ENCODE measurements at regions not wholly inside any gene's neighbourhood (a gene's known extent, or its start where the extent isn't known, plus 50 kb on each side); places are given as distances from the start of the nearest gene placed in this dataset.

DNA sequence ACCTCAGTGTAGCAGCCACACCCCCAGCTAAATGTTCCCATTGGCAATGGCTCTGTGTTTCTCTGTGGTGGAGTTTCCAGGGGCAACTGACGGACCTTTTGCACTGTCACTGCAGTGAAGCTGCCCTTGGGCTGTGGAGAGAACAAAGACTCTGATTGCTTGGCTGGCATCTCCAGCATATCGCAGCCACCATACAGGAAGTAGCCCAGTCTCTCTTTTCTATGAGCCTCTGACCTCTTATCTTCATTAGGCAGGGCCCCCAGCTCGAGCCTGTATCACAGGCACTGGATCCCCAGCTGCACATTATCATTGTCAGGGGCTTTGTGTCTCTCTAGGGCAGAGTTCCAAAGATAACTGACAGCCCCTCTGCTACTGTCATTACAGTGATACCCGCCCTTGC, 483.5 kb downstream of the ARAP2 start:
- DNase-seq: no peak

DNA sequence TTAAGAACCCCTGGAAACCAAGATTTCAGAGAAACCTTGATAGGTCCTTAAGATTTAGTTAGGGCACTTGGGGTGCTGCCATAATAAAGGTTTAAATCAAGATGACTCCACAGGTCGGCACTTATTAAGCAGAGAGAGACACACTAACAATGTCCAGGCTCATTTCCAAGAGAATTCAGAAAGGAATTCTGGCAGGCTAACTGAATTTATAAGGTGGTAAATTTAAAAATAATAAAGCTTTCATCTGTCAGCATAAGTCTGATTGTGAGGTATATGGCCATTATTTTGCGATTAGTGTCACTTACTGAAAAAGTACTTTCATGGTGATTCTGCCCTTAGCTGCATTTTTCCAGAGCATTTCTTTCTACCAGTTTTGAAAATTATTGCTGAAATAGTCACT, 472.7 kb downstream of the ARAP2 start:
- DNase-seq: no peak

DNA sequence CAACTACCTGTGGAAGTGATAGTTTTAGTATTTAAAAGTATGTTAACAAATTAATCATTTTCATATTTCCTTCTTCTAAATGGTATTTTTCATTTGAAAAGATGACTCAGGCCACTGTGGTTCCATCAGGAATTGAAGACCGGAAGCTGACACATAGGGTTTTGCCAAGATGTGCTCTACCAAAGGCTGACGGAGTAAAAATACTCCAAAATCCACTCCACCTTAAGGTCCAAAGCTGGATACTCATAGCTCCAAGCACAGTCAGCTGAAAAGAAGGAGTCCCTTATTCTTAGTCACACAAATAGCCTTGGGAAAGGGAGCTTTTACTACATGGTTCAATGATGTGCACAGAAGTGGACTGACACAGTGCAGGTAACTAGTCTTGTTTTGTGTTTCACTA, 472.0 kb downstream of the ARAP2 start:
- DNase-seq: no peak

DNA sequence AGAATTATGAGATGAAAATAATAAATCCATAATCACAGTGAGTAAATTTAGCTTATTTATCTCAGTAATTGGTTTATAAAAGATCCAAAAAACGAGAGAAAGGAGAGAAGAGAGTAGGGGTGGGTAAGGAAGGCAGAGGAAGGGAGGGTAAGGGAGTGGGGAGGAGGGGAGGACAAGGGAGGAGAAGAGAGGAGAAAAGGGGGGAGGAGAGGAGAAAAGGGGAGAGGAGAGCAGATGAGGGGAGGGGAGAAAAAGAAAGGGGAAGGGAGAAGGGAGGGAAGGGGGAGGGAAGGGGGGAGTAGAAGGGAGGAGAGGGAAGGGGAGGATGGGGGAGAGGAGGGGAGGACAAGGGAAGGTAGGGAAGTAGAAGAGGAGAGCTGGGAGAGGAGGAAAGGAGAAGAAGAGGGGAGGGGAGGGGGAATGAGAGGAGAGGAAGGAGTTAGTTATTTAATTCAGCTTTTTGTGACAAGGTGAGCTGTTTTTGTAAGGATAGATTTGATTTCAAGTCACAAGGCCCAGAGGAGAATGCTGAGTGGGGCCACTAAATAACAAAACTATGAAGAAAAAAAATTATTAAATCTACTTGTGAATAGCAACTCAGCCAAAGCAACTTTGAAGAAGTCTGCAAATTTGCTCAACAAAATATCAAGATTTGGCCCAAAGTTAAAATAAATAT, 454.3 kb downstream of the ARAP2 start:
- no peak for DNase-seq

DNA sequence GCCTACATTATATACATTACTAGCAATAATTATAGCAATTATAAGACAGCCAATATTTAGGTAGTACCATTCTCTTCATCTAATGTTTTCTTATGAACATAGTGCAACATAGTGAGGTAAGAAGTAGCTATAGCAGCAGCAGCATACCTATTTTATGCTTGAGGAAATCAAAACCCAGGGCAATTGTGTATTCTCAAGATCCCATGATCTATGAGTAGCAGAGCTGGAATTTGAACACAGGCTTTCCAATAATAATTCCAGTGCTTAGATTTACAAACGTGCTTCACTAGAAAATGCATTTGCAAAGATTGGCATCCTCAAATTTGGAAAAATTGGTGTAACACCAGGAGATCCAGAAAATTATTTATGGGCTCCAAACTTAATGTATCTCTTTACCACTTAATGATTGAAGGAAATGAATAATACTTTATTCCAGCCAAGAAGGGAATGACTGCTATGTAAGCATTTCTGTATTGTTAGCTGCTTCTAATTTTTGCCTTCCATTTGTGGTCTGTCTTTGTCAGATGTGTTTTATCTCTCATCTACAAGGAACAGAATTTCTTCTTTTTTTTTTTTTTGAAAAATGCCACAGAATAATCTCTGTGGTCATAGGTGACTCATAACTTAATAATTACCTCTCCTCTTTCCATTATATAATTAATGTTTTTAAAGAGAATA, 451.1 kb downstream of the ARAP2 start:
- DNase-seq: no peak

DNA sequence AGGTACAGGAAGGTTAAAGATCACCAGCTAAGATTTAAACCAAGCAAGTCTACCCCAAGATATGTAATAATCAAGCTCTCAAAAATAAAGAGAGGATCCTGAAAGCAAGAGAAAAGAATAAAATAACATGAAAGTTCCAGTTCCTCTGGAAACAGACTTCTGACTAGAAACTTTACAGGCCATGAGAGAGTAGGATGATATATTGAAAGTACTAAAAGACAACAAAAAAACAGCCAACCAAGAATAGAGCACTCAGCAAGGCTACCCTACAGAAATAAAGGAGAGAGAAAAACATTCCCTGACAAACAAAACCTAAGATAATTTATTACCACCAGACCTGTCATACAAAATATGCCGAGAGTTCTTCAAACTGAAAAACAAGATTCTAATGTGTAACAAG, 450.5 kb downstream of the ARAP2 start:
- DNase-seq: no peak

DNA sequence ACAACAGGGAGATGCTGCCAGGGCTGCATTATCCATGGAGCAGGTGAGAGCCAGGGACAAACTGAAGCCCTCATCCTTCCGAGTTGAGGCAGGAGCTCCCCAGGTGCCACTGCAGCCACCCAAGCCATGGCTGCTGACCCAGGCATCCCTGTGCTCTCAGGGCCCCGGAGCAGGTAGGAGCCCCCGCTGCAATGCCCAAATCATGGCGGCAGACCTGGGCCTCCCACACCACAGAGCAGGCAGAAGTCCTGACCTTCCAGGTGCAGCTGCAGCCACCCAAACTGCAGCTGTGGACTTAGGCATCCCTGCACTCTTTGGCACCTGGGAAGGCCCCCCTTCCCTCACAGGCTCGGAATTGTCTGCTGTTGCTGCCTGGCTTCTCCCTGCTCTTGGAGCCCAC, 443.6 kb downstream of the ARAP2 start:
- no peak for DNase-seq

DNA sequence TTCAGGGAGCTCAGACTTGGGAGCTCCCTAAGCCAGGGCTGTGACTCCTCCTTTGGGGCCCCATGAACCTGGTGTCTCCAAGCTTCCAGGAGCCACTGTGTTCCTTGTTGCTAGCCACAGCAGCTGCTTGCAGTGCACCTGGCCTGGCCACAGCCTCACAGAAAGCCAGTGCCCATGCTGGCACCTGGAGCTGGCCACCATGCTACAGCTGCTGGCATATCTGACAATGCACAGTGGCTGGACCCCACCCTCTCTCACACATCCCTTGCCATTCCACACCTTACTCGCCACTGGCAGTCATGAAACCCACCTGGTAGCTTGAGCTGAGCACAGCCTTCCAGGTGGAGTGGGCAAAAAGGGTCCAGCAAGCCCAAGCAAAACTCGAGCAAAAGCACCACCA, 441.7 kb downstream of the ARAP2 start:
- no peak for DNase-seq

DNA sequence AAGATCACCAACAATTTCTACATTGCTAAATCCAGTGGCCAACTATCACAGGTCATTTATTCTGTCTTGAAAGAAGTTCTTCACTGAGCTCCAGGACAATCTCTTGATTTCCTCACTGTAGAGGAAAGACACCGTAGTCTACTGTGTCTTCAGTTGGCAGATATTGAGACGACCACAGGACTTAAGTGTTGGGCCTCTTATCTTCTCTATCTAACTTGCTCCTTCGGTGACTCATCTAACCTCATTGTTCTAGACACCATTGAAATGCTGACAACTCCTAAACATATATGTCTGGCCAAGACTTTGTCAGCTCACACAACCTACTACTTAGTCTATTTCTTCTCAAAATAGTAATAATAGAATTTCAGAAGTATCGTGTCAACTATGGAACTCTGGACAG, 425.8 kb downstream of the ARAP2 start:
- no peak for DNase-seq

DNA sequence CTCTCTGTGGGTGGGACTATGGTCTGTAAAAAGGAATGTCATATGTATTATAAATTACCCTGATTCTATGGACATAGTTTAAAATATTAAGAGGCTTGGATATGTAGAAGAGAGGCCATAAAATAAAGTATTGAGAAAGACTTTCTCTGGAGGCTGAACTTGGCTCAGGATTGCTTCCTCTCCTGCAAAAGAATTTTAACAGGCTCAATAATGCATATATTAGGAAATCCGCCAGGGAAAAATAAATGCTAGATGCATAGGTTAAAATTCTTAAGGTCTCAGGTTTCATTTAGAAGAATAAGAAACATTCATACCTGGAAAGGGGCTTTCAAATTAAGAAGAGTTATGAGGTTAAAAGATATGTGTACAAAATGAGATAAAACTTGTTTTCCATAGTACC, 424.3 kb downstream of the ARAP2 start:
- DNase-seq: no peak

DNA sequence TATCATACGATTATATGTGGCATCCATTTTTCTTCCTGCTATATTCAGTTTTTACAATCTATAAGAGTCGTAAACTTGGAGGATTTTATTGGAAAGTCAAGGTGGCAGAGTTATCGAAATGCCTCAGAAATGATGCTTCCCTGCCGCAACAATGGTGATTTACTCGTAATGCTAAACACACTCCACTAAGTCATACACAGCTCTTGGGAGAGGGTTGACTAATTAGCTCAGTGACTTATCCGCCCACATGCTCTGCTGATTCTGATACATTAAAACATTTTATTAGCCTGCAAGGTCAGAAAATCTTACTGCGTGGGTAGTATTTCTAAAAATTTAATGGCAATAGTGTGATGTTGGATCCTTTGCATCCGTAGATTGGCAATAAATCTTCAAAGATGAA, 420.1 kb downstream of the ARAP2 start:
- no peak for DNase-seq

DNA sequence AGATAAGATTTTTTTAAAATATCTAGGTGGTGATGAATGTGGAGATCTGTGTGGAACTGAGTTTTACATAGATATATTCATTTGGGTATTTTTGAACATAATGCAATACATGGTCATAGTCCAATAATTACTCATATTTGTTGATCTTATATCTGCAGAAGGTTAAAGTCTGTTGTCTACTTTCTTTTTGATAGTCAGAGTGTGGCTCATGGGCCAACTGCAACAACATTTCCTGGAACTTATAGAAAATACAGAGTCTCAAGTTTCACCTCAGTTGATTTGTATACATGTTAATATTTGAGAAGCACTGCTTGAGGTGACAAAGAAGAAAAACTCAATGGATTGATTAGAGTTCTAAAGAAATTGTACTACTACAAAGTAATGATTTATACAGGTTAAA, 408.4 kb downstream of the ARAP2 start:
- no peak for DNase-seq

DNA sequence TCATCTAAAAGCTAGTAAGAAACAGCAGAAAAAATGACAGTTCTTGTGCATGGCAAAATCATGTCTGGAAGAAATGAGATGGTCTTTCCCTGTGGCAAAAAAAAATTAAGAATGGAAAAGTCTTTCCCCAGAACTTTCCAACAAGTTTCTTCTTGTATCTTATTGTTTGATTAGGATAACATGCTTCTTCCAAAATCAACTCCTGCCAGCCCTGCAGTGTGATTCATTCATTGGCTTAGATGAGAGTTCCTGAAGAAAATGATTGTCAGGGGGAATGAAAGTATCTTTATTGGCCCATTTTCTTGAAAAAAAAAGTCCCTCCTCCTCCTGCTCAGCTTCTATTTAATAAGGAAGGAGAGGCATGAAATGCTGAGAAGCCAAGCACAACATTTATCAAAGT, 407.7 kb downstream of the ARAP2 start:
- no peak for DNase-seq

DNA sequence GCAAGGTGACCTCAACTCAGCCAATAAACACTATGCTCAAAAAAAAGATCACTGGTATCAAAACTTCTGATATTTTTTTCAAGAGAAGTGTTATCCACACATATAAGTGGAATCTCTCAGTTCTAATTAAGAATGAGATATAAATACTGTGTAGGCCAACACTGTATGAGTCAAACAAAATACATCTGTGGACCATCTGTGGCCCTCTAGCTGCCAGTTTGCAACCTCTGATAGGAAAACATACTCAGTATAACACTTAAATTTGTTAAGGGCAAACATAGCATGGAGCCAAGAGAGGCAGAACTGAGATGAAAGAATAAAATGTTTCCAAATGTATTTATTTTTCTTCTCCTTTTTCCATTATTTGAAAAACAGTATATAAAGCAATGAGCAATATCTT, 377.3 kb downstream of the ARAP2 start:
- DNase-seq: no peak

DNA sequence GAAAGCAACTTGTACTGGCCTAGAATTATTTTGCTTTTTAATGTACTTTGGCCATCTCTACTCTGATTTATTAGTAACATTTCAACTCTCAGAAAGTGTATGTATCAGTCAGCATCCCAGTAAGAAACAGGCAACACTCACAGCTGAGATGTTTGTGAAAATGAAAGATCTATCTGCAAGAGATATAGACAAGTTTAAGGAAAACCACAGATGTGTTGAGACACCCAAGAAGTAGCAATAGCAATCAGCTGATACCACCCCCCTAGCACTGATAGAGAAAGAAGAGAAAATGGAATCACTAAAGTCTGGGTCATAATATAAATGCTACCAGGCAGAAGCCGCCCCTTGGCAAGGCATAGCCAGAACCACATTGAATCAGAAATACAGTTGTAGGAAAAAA, 372.0 kb downstream of the ARAP2 start:
- DNase-seq: no peak

DNA sequence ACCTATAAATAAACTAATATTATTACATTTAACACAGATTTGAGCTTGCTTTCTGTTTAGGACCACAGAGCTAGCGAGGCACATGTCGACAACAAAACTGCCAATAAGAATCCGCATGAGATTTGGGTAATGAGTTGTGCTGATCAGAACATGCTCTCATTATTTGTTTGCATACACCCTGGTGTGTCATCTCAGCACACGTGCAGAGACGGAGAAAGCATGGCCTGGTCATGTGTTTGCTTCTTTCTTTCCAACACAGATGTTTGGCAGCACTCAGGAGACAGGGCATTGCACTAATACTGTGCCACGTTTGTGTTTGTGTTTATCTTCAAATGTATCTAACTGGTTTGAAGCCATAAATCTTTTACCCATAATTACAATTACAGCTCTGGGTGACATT, 364.8 kb downstream of the ARAP2 start:
- no peak for DNase-seq

DNA sequence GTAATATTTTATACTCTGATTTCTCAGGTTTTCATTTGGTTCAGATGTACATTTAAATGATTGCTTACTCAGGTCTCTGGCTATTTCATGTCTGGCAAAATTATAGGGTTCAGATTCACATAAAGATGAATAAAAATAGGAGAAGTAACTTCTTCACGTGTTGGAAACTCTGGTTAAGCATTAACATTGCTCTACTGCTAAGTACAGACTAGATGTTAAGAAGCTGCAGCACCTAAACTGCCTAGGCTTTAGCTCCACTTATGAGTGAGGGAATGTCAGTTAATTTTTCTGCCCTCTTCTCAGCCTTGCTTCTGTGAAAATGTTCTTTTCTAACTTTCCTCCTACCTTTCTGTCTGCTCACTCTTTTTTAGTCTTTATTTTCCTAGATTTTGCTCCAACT, 361.2 kb downstream of the ARAP2 start:
- no peak for DNase-seq

DNA sequence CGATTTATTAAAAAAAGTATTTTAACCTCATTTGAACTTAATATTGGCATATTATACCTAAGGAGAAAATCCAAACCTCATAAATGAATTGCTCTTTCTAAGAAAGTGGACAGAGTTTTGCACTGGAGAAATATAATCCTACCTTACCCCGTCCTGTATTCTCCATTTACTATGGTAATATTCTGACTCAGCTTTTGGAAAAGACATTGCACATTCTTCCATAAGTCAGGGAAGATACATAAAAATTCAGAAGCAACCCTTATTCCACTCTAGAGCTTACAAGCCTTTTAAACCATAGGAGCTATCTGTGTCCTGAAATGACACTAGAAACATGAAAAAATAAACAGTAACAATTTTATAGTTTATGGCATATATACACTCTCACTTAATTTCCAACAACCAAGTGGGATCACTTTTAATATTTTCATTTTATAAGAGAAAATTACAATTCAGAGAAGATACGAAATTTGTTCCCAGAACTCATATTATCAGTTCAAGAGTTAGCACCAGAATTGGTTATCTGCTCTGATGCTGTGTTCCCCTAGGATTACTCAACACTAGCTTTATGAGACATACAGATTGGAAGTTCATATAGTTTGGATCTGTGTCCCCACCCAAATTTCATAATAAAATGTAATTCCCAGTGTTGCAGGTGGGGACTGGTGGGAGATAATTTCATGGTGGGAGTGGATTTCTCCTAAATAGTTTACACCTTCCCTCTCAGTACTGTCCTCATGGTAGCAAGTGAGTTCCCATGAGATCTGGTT, 359.4 kb downstream of the ARAP2 start:
- no peak for DNase-seq

DNA sequence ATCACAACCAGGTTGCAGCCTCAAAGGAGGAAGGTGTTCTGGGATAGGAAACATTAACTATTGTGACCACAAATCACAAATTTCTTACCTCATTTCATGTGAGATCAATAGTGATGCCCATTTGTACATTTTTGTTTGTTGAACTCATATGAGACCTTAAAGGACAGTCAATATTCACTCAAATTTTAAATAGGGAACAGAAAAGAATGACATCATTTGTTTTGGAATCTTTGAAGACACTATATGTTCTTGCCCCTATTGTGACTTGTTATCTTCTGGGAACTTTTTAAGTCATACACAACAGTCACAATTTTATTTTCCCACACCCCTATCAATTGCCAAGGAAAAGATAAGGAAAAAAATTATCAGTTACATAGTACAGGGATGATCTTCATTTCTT, 346.5 kb downstream of the ARAP2 start:
- no peak for DNase-seq

DNA sequence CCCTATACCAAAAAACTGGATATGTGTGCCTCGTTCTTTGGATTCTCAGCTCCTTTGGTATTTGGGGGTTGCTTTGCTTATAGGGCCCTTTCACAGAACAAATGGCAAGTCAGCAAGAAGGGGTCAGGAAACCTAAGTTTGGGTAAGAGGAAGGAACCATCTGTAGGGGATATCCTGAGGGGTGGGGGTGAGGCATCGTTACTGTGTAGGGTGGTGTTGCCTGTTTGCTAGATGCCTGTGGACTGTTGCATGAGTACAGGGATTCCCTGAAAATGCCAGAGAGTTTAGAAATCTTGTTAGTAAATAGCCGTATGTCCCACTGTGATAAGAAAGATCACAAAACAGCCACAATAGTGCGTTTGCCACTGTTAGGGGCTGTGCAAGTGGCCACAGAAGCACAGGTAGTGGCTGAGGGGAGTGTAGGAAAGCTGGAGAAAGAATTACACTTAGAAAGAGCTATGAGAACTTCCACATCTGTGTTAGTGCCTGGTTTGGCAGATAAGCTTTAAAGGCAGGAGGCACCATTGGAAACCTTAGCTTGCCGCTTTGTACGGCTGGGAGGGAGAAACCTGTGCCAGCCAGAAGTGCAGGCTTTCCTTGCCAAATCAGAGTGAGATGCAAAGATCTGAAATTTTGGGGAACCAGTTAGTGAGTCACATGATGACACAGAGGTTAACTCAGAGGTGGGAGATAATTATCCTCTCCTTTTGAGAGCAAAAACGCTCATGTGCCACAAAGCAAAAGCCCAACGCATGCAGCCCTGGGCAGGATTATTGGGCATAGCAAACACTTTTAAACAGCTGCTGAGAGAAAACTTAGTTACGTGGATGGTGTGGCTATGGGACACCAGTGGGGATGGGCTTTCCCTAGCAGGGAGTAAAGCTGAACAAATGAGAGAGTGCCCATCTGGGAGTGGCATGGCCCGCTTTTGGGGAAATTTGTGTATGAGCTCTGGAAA, 343.7 kb downstream of the ARAP2 start:
- DNase-seq: no peak

DNA sequence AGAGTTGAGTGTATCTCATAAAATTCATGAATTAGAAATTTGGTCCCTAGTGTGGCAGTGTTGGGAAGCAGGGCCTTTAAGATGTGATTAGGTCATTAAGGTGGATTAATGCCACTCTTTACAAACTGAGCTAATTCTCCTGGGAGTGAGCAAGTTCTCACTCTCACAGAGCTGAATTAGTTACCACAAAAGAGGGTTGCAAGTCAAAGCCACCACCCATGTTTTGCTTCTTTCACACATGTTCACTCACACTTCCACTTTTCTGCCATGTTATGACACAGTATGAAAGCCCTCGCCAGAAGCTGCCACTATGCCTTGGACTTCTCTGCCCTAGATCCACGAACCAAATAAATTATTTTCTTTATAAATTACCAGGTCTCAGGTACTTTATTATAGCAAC, 332.1 kb downstream of the ARAP2 start:
- DNase-seq: no peak

DNA sequence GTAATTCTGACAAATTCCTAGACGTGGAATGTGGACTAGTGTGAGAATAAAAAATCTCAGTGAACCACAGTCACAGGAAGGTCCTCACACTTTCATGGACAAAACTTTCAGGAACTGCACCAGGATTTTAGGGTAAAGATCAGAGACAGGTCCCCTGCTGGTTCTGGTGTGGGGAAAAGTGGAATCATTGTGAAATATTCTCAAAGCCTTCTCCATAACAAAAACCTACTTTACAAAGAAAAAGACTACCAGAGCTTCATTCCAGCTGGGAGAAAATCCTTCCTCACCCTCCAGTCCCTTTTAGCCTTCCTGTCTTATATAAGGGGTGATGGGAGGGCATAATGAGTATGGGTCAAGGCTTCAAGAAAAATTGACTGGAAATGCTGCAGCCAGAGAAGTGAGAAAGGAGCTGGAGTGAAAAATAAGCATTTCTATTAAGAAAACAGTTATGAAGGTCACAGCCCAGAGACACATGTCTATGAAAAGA, 325.8 kb downstream of the ARAP2 start:
- no peak for DNase-seq

DNA sequence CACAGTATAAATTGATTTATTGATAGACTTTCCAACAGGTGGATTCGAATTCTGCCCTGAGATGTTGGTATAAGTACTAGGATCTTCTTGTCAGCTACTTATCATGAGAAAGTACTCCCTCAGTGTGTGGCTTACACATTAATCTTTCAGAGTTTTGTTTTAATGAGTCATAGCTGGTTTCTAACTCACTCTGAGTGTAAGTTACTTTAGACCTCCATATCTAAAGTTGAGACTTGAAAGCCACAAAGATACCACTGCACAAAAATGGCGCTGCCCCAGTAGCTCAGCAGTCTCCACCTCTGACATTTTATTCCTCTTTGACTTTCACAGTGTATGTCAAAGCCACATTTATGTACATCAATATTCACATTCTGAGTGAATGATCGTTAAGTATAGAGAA, 318.5 kb downstream of the ARAP2 start:
- DNase-seq: no peak
